AG09319 (cell line): ENCODE measurements at regions not wholly inside any gene's neighbourhood (a gene's known extent, or its start where the extent isn't known, plus 50 kb on each side); places are given as distances from the start of the nearest gene placed in this dataset.

ENCODE experiments used
- DNase-seq: peaks from one replicate; pipeline ENCODE4 v3.0.0-alpha.2; 2010; ENCODE audit warnings: low read depth; ENCODE audit errors: extremely low read depth
- CTCF ChIP-seq: IDR thresholded peaks from 2 replicates; pipeline ENCODE4 v1.5.1; 2011; ENCODE audit warnings: low read depth, mild to moderate bottlenecking, inconsistent platforms, low read length, moderate library complexity

- TF ChIP-seq CTCF: no peak
- no peak for DNase-seq
Measured at GRCh38 chr3:109569135-109569846, 231.9 kb upstream of the DPPA4 start.

- DNase-seq: no peak
- no peak for TF ChIP-seq CTCF
Measured at GRCh38 chr3:109570408-109570807, 233.1 kb upstream of the DPPA4 start.

- no peak for TF ChIP-seq CTCF
- DNase-seq: no peak
Measured at GRCh38 chr3:109572301-109572700, 235.0 kb upstream of the DPPA4 start.

GRCh38 chr3:109596991-109597390 lies 259.6 kb upstream of the DPPA4 start:
- no peak for TF ChIP-seq CTCF
- no peak for DNase-seq

GRCh38 chr3:109597444-109597843 lies 260.1 kb upstream of the DPPA4 start:
- DNase-seq: no peak
- TF ChIP-seq CTCF: no peak

- DNase-seq: no peak
- no peak for TF ChIP-seq CTCF
Measured at GRCh38 chr3:109607897-109608296, 270.6 kb upstream of the DPPA4 start.

GRCh38 chr3:109608574-109608973 lies 271.2 kb upstream of the DPPA4 start:
- no peak for DNase-seq
- no peak for TF ChIP-seq CTCF
